HG02588 (cell line): ENCODE measurements at regions not wholly inside any gene's neighbourhood (a gene's known extent, or its start where the extent isn't known, plus 50 kb on each side); places are given as distances from the start of the nearest gene placed in this dataset.

Source experiments
- ATAC-seq: cut with Tn5 transposase; IDR thresholded peaks from one replicate; pipeline ENCODE4 v1.9.1; 2021; ENCODE audit warnings: mild to moderate bottlenecking, moderate library complexity; ENCODE audit not compliant: unreplicated experiment

- ATAC-seq, result no peak
These were observed 224.4 kb upstream of the PMEPA1 start for GRCh38 chr20:57934007-57934805.

DNA sequence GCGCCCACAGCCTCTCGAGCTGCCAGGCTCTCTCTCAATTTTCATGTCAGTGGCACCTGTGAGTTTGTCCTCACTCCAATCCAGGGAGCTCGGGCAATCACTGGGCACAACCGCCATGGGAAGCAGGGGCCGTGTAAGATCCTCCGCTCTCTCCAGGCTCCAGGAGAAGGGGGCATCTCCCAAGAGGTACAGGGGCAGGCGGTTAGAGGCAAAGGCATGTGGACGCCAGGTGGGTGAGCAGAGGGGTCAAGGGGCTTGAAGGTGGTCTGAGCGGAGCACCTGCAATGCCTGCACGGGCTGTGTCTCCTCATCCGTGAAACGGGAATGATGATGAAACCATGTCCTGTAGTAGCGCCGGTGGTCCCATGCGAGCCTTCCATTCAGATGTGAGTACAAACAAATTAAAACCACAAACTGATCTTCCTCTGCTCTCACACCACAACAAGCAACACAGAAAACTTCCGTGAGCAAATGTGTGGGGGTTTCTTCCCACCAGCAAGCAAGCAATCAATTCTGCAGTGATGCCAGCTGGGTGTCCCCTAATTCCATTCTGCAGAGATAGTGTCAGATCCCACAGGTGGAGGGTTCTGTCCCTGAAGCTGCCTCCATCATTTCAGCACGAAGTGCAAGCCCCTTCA is 222.5 kb upstream of the PMEPA1 start:
- ATAC-seq, result no peak

- no peak for ATAC-seq
These were observed 220.5 kb upstream of the PMEPA1 start for GRCh38 chr20:57930351-57930750.

DNA sequence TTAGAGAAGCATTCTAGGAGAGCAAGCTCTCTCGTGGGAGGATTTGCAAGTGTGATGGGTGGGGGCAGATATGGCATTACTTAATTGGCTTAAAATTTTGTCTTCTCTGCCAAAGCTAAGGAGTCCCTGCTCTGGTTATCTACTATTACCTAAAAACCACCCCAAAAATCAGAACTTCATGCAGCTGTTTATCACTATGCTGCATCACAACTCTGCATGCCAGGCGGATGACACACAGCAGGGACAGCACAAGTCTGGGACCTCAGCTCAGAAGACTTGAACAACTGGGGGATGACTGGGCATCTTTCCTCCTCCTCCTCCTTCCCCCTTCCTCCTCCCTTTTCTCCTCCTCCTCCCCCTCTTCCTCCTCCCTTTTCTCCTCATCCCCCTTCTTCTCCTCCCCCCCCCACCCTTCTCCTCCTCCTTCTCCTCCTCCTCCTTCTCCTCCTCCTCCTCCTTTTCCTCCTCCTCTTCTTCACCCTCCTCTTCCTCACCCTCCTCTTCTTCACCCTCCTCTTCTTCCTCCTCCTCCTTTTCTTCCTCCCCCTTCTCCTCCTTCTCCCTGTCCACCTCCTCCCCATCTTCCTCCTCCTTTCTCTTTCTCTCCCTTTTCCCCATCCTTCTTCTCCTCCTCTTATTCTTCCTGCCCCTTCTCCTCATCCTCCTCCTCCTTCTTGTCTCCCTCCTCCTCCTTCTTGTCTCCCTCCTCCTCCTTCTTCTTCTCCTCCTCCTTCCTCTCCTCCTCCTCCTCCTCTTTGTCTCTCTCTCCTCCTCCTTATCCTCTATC is 218.6 kb upstream of the PMEPA1 start:
- ATAC-seq, result no peak

DNA sequence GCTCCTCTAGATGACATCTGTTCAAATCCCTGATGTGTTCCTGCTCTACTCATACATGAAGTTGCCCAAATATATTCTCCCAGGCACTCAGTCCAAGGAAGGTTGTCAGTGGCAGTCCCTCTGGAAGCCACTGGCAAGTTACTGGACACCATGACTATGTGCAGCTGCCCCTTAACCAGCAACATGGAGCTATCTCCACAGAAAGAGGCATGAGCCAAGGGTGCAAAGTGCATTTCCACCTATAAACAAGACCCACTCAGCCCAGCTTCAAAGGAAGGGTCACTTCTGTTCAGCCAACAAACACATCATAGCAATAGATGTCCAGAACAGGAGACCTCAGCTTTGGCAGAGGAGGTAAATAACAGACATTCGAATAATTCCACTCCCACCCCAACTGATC is 217.6 kb upstream of the PMEPA1 start:
- ATAC-seq, result no peak

- no peak for ATAC-seq
These were observed 212.9 kb upstream of the PMEPA1 start for GRCh38 chr20:57922706-57923105.

DNA sequence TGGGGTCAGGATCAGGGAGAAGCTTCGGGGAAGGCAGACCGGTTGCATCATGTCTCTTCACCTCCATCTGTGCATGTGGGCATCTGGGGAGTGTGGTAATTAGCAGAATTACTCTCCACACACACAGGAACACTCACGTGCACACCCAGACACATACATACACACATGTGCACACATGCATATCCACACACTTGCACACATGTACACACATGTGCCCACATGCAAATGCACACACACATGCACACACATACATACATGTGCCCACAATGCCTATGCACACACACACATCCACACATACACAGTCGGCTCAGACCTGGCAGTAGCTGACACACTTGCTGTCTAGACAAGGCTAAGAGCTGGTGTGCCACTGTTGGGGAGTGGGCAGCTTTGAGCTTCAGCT is 212.3 kb upstream of the PMEPA1 start:
- no peak for ATAC-seq

- ATAC-seq, result no peak
These were observed 211.9 kb upstream of the PMEPA1 start for GRCh38 chr20:57921676-57922075.

- no peak for ATAC-seq
These were observed 211.2 kb upstream of the PMEPA1 start for GRCh38 chr20:57920971-57921370.

DNA sequence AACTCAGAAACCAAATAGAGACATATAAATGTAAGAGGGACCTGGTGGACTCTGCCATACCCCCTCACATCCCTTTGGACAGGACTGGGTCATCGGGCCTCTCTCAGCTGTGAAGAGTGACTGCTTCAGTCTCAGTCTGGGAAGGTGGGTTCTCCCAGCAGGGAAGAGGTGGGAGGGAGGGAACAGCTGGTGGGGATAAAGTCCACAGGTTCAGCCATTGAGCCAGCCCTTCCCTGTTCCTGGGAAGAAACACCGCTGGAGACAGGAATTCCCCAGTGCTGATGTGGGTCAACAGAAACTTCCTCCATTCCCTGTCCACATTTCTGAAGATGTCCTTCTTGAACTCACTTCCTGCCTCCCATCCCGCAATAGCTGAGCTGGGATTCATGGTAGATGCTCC is 209.2 kb upstream of the PMEPA1 start:
- no peak for ATAC-seq

DNA sequence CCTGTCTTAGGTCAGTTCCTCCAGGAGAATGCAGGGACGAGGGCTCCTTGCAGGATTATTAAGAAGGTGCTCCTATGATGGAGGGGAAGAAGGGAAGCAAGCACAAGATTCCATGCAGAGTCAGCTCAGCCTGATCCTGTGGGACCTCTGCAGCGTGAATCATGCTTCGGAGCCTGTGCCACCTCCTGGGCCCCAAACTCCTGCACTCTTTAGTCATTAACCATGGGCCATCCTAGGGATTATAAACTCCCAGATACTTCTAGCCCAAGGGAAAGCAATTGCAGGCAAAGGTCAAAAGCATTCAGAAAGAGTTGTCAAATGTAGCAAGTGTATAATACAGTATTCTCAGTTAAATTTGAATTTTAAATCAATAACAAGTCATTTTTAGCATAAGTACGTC is 208.7 kb upstream of the PMEPA1 start:
- ATAC-seq, result no peak

GRCh38 chr20:57914205-57914604 is 204.4 kb upstream of the PMEPA1 start:
- no peak for ATAC-seq

- ATAC-seq, result no peak
These were observed 203.5 kb upstream of the PMEPA1 start for GRCh38 chr20:57913156-57913930.

DNA sequence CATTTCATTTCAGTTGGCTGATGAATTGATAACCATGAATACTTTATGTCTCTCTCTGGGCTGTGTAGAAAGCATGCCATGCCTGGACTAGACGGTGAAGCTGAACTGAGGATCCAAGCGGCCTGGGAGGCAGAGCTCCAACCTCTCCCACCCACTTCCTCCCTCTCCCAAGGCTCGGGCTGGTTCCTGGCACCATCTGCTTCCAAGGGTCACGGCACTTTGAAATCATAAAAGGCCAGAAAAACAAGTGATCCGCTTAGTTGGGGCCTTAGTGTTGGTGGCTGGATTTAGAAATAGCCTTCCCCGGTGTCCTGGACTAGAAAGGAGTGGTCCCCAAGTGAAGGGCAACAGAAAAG is 202.4 kb upstream of the PMEPA1 start:
- no peak for ATAC-seq

DNA sequence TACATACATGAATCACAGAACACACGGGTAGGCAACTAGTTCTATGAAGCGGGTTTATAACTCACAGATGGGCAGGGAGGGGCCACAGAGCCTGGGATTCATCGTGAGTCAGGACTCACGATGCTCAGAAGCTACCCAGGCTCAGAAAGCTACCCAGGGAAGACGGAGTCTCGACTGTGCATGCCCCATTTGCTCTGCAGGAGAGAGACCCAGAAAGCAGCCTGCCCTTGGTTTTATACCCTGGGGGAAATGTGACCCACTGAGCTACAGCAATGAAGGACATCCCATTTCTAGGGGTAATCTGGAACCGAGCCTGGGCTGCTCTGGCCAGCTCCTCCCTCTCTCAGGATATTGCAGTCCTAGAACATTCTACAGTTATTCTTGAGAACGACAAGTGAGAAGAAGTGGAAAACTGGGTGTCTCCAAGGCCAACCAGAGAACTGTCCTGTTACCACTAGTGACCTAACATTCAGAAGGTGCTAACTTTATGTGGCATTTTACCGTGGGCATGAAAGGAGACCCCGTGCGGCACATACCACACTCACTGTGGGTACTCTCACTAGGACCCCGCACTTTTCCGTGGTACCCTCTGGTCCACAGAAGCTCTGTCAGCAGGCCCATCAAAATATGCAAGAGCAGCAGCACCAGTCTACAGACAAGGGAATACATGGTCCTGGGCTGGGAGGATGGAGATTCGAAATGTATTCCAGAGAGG is 201.9 kb upstream of the PMEPA1 start:
- no peak for ATAC-seq

DNA sequence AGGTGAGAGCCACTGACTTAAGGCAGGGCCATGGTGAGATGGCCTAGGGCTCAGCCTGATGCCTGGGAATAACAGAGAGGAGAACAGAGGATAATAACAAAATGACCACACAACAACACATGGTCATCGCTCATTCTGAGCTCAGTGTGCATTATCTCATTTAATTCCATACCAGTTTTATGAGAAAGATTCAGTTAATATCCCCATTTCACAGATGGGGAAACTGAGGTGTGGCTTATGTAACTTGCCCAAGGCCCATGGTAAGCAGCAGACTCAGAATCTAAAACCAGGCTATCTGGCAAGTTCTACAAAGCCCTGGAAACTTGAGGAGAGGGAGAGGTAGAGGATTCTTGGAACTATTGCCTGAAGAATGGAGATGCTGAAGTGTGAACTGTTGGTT is 200.9 kb upstream of the PMEPA1 start:
- ATAC-seq, result no peak

DNA sequence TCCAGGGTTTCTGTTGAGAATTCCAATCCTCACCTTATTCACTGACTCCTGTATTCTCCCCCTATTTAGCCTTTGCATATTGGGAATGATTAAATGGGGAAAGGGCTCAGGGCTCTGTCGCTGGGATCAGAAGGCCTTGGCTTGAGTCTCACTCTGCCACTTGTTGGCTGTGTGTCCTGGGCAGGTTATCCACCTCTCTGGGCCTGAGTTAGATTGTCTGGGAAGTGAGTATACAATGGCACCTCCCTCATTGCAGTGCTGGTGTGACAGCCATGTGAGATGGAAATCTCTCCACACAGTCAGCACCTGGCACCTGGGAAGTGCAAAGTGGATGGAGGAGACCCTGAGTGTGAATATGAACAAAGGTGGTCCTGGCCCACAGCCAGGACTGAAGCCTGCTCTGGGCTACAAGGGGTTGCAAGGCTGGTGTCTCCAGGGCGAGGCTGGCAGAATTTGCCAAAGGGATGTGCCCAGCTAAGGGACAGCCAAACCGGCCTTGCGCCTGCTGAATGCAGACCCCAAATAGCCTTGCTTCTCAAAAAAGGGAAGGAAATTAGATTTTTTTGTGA is 200.0 kb upstream of the PMEPA1 start:
- no peak for ATAC-seq

DNA sequence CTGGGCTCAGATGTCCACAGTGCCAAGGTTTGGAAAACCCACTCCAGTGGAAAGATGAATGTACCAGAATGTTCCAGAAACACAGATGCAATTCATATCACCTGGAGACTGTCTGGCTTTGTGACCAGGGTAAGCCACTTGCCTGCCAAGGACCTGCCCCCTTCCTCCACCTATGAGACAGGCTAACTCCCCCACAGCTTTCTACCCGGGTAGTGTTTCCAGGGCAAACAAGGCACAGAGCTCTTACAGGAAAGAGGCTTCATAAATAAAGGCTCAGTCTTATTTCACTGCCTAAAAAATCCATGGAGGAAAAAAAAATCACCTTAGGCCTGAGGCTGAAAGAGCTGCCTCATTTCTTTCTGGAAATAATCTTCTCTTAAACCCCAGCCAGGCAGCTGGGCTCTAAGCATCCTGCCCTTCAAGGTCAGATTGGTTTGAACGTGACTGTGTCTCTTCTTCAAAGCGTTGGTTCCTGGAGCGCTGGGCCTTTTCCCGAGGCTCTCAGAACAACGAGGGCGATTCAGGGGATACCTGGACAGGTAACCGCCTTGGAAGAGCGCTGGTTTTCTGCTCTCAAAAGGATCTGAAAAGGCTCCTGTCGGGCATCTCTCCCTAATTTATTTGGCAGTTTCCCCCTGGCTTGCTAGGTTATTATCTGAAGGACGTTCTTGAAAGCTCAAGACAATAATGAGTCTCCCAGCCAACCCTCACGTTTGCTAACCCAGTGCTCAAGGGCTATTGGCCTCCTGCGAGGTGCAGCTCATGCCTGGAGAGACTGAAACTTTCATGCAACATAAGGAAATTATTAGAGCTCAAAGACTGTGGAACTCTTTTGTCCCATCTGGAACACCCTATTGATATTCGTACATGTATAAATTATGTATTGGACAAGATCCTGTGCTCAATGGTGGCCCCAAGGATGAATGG is 199.2 kb upstream of the PMEPA1 start:
- no peak for ATAC-seq

DNA sequence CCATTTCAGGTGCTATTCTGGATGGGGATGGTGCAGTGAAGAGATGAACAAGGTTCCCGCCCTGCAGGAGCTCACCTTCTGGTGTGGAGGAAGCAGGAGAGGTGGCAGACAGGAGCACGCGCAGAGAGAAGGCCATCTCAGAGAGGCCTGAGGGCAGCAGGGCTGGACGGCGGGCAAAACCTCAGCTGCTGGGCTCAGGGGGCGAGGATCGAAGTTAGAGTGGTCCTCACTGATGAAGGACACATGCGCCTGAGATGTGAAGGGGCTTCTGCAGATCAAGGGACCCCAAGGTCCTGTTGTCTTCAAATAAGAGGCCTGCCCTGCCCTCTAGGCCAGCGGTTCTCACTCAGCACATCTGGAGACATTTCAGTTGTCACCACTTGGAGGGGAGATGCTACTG is 198.4 kb upstream of the PMEPA1 start:
- no peak for ATAC-seq
